Trophoblast cell (in vitro differentiated cells and primary cell): ENCODE measurements at regions not wholly inside any gene's neighbourhood (a gene's known extent, or its start where the extent isn't known, plus 50 kb on each side); places are given as distances from the start of the nearest gene placed in this dataset.
A peak's percentile ranks its signal among the peaks of the same experiment; 100 is the strongest.

ENCODE experiments used
- DNase-seq, 2 donors: peaks; one replicate each; pipeline ENCODE4 v3.0.0-alpha.2; 2016
- H2AFZ ChIP-seq: 2 replicates; pipeline ENCODE4 v1.6.1; 2013; ENCODE audit warnings: low read length, moderate library complexity, mild to moderate bottlenecking; ENCODE audit not compliant: insufficient read depth, poor library complexity
- H2AK5ac ChIP-seq: 2 replicates; pipeline ENCODE4 v1.6.1; 2013; ENCODE audit warnings: mild to moderate bottlenecking, low read length
- H2BK120ac ChIP-seq: 2 replicates; pipeline ENCODE4 v1.6.1; 2013; ENCODE audit warnings: low read length, mild to moderate bottlenecking, moderate library complexity; ENCODE audit not compliant: insufficient read depth, poor library complexity
- H2BK12ac ChIP-seq: 2 replicates; pipeline ENCODE4 v1.6.1; 2013; ENCODE audit warnings: mild to moderate bottlenecking, low read length, moderate library complexity
- H2BK5ac ChIP-seq: 2 replicates; pipeline ENCODE4 v1.6.1; 2013; ENCODE audit warnings: low read length, low read depth, moderate library complexity, mild to moderate bottlenecking; ENCODE audit not compliant: poor library complexity
- H3K14ac ChIP-seq: 2 replicates; pipeline ENCODE4 v1.6.1; 2013; ENCODE audit warnings: mild to moderate bottlenecking, low read length
- H3K18ac ChIP-seq: 2 replicates; pipeline ENCODE4 v1.6.1; 2013; ENCODE audit warnings: mild to moderate bottlenecking, low read length
- H3K23ac ChIP-seq: 2 replicates; pipeline ENCODE4 v1.6.1; 2013; ENCODE audit warnings: low read length
- H3K27ac ChIP-seq: 2 replicates; pipeline ENCODE4 v1.5.1; 2013; ENCODE audit warnings: low read depth, mild to moderate bottlenecking, inconsistent platforms, low read length, moderate library complexity
- H3K27me3 ChIP-seq: 2 replicates; pipeline ENCODE4 v1.6.1; 2013; ENCODE audit warnings: inconsistent platforms, mild to moderate bottlenecking, low read length, moderate library complexity; ENCODE audit not compliant: insufficient read depth
- H3K36me3 ChIP-seq, 2 experiments: 1 replicate in 1 of 2; 2 replicates in 1 of 2; pipeline ENCODE4 v1.6.1; 2013; ENCODE audit warnings: low read length in 2 of 2, mild to moderate bottlenecking in 2 of 2, moderate library complexity in 1 of 2; ENCODE audit not compliant: insufficient read depth in 2 of 2, control insufficient read depth in 1 of 2
- H3K4ac ChIP-seq: 2 replicates; pipeline ENCODE4 v1.6.1; 2013; ENCODE audit warnings: low read depth, mild to moderate bottlenecking, low read length, moderate library complexity
- H3K4me1 ChIP-seq, 2 experiments: 1 replicate in 1 of 2; 2 replicates in 1 of 2; pipeline ENCODE4 v1.6.1; 2013; ENCODE audit warnings: low read length in 2 of 2, mild to moderate bottlenecking in 2 of 2, moderate library complexity in 1 of 2; ENCODE audit not compliant: insufficient read depth in 2 of 2, control insufficient read depth in 1 of 2
- H3K4me2 ChIP-seq: 2 replicates; pipeline ENCODE4 v1.6.1; 2013; ENCODE audit warnings: inconsistent platforms, mild to moderate bottlenecking, low read length, moderate library complexity
- H3K4me3 ChIP-seq: 2 replicates; pipeline ENCODE4 v1.5.1; 2013; ENCODE audit warnings: mild to moderate bottlenecking, low read depth, low read length, inconsistent platforms
- H3K79me1 ChIP-seq: one replicate; pipeline ENCODE4 v1.6.1; 2013; ENCODE audit warnings: low read length
- H3K79me2 ChIP-seq: 2 replicates; pipeline ENCODE4 v1.6.1; 2013; ENCODE audit warnings: low read length, mild to moderate bottlenecking; ENCODE audit not compliant: control insufficient read depth, insufficient read depth, poor library complexity
- H3K9ac ChIP-seq: 2 replicates; pipeline ENCODE4 v1.6.1; 2013; ENCODE audit warnings: mild to moderate bottlenecking, low read length
- H3K9me3 ChIP-seq: 2 replicates; pipeline ENCODE4 v1.6.1; 2013; ENCODE audit warnings: low read depth, mild to moderate bottlenecking, control low read depth, inconsistent platforms, low read length; ENCODE audit not compliant: insufficient read depth
- H4K12ac ChIP-seq: 2 replicates; pipeline ENCODE4 v1.6.1; 2013; ENCODE audit warnings: low read depth, mild to moderate bottlenecking, low read length, moderate library complexity
- H4K8ac ChIP-seq: 2 replicates; pipeline ENCODE4 v1.6.1; 2013; ENCODE audit warnings: low read depth, mild to moderate bottlenecking, low read length, moderate library complexity
- H4K91ac ChIP-seq: one replicate; pipeline ENCODE4 v1.6.1; 2013; ENCODE audit warnings: low read depth, mild to moderate bottlenecking, low read length, moderate library complexity
- WGBS: extraction: QIAGEN DNeasy Blood & Tissue Kit; methylation state at CpG from one replicate; pipeline ENCODE4 v1.1.7; 2013; ENCODE audit warnings: missing lambda C conversion rate; ENCODE audit not compliant: insufficient read length, insufficient coverage; ENCODE audit errors: extremely low coverage; 5-methylcytosine and 5-hydroxymethylcytosine counted together

- H3K4me1 ChIP-seq: peaks cover 36 to 38% of the 10 kb centered on the region in 2 experiments
- H2BK120ac ChIP-seq: peak overlapping the region; percentile 1
- no peak overlapping the region for H3K27ac ChIP-seq
- no peak overlapping the region for H2BK12ac ChIP-seq
- H3K27me3 ChIP-seq: no peaks in the 10 kb centered on the region
- peaks cover 24 to 30% of the 10 kb centered on the region in 2 experiments for H3K36me3 ChIP-seq
- no peak overlapping the region for H3K4me2 ChIP-seq
- H3K4ac ChIP-seq: peak overlapping the region; percentile 22
- H3K79me1 ChIP-seq: peaks cover 24% of the 10 kb centered on the region
- DNase-seq: no peak
- WGBS: no CpG with 5 or more reads among the region's 25 CpGs
- peak overlapping the region; percentile 51 for H4K91ac ChIP-seq
- H4K12ac ChIP-seq: no peak overlapping the region
- no peak overlapping the region for H2BK5ac ChIP-seq
- H3K18ac ChIP-seq: peak overlapping the region; percentile 41
- H4K8ac ChIP-seq: no peak overlapping the region
- no peak overlapping the region for H3K9ac ChIP-seq
- H2AFZ ChIP-seq: no peak overlapping the region
- H3K14ac ChIP-seq: peak overlapping the region; percentile 2
- H3K23ac ChIP-seq: no peak overlapping the region
- H2AK5ac ChIP-seq: peak overlapping the region; percentile 20
- H3K4me3 ChIP-seq: no peak overlapping the region
- peaks cover 7% of the 10 kb centered on the region for H3K9me3 ChIP-seq
- H3K79me2 ChIP-seq: peaks cover 20% of the 10 kb centered on the region
Measured at GRCh38 chr17:77480509-77481215, 339.9 kb downstream of the SEC14L1 start.

- Histone ChIP-seq H3K9ac (no peak overlapping the region), H2BK120ac (no peak overlapping the region), H3K9me3 (peaks cover 7% of the 10 kb centered on the region), H2BK5ac (no peak overlapping the region), H3K23ac (no peak overlapping the region), H3K79me2 (peaks cover 20% of the 10 kb centered on the region), H3K4ac (peak overlapping the region; percentile 22), H4K8ac (no peak overlapping the region), H2AK5ac (no peak overlapping the region), H3K27me3 (no peaks in the 10 kb centered on the region), H3K27ac (no peak overlapping the region), H3K14ac (no peak overlapping the region), H3K4me3 (no peak overlapping the region), H2BK12ac (no peak overlapping the region), H3K79me1 (peaks cover 19% of the 10 kb centered on the region), H3K4me1 (peaks cover 26 to 27% of the 10 kb centered on the region in 2 experiments), H3K18ac (no peak overlapping the region), H2AFZ (no peak overlapping the region), H3K36me3 (peaks cover 26 to 34% of the 10 kb centered on the region in 2 experiments), H4K12ac (no peak overlapping the region), H4K91ac (no peak overlapping the region), H3K4me2 (no peak overlapping the region)
- no CpG with 5 or more reads among the region's 35 CpGs for WGBS
- no peak for DNase-seq
Measured at GRCh38 chr17:77481476-77482374, 341.0 kb downstream of the SEC14L1 start.

GRCh38 chr17:77482375-77483127, 341.8 kb downstream of the SEC14L1 start:
- no peak overlapping the region for H2BK5ac ChIP-seq
- no peak overlapping the region for H3K23ac ChIP-seq
- peak overlapping the region; percentile 13 for H3K4ac ChIP-seq
- H3K36me3 ChIP-seq: peaks cover 33 to 41% of the 10 kb centered on the region in 2 experiments
- H3K9ac ChIP-seq: no peak overlapping the region
- WGBS: no CpG with 5 or more reads among the region's 25 CpGs
- no peak overlapping the region for H3K27ac ChIP-seq
- H3K18ac ChIP-seq: no peak overlapping the region
- H3K9me3 ChIP-seq: peaks cover 7% of the 10 kb centered on the region
- no peak overlapping the region for H4K8ac ChIP-seq
- no peak overlapping the region for H3K14ac ChIP-seq
- no peak overlapping the region for H3K4me3 ChIP-seq
- no peak overlapping the region for H4K12ac ChIP-seq
- H3K4me1 ChIP-seq: peaks cover 21% of the 10 kb centered on the region in 2 experiments
- no peaks in the 10 kb centered on the region for H3K27me3 ChIP-seq
- H3K79me2 ChIP-seq: peaks cover 20% of the 10 kb centered on the region
- no peak overlapping the region for H2AFZ ChIP-seq
- no peak overlapping the region for H2BK120ac ChIP-seq
- no peak overlapping the region for H2AK5ac ChIP-seq
- no peak overlapping the region for H4K91ac ChIP-seq
- DNase-seq: no peak
- H3K79me1 ChIP-seq: peaks cover 14% of the 10 kb centered on the region
- no peak overlapping the region for H2BK12ac ChIP-seq
- H3K4me2 ChIP-seq: no peak overlapping the region

DNA sequence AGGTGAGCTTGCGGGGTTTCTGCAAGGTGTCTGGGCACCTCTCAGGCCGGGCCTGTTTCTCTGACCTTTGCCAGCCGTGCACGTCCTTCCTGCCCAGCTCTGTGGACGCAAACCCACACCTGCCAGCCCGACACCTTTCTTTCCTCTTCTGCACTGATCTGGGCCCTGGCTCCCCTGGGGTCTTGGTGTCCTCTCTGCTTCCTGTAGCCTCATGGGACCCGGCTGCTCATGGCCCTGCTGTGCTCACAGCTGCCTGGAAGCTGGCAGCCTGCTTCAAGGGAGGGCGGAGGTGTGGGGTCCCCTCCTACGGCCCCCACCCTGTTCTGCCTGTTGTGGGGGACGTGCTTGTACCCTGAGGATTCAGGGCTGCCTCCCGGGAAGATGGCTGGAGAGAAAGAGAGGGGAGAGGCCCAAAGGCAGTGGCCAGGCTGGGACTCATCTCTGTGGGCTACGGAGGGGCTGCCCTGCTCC, 342.4 kb downstream of the SEC14L1 start:
- Histone ChIP-seq H3K4me3 (no peak overlapping the region), H3K23ac (no peak overlapping the region), H3K9ac (no peak overlapping the region), H3K27ac (no peak overlapping the region), H2BK12ac (no peak overlapping the region), H3K4me2 (no peak overlapping the region), H3K9me3 (peaks cover 7% of the 10 kb centered on the region), H3K14ac (no peak overlapping the region), H2BK120ac (no peak overlapping the region), H3K18ac (no peak overlapping the region), H4K91ac (no peak overlapping the region), H3K36me3 (peaks cover 39 to 47% of the 10 kb centered on the region in 2 experiments), H3K27me3 (no peaks in the 10 kb centered on the region), H2AK5ac (no peak overlapping the region), H3K79me1 (peaks cover 14% of the 10 kb centered on the region), H3K4ac (peak overlapping the region; percentile 55), H4K8ac (no peak overlapping the region), H3K4me1 (peaks cover 18 to 19% of the 10 kb centered on the region in 2 experiments), H2AFZ (no peak overlapping the region), H4K12ac (no peak overlapping the region), H2BK5ac (no peak overlapping the region), H3K79me2 (peaks cover 20% of the 10 kb centered on the region)
- WGBS: no CpG with 5 or more reads among the region's 12 CpGs
- no peak for DNase-seq
